B cell (primary cell): ENCODE measurements at regions not wholly inside any gene's neighbourhood (a gene's known extent, or its start where the extent isn't known, plus 50 kb on each side); places are given as distances from the start of the nearest gene placed in this dataset.

Experiments
- ATAC-seq: fragments of 200-7000 bp; cut with Tn5 transposase; one replicate; pipeline ENCODE4 v1.10.0; 2021; ENCODE audit warnings: low read depth, mild to moderate bottlenecking, moderate number of reproducible peaks, moderate library complexity
- CTCF ChIA-PET: fragments of 350-600 bp; sonication (Branson Sonifier 250); formaldehyde crosslinking; loops from one replicate; lab custom pipeline; 2021; ENCODE audit warnings: antibody characterized with exemption, inconsistent platforms; lab: Charles Lee
- POLR2A ChIA-PET: fragments of 350-600 bp; sonication (Branson Sonifier 250); formaldehyde crosslinking; loops from one replicate; lab custom pipeline; 2021; ENCODE audit warnings: antibody characterized with exemption; lab: Charles Lee
- DNase-seq: peaks from one replicate; pipeline ENCODE4 v3.0.0; 2013
- H2AFZ ChIP-seq: 2 replicates; pipeline ENCODE4 v1.6.1; 2012; ENCODE audit warnings: mild to moderate bottlenecking, low read depth, low read length; ENCODE audit not compliant: insufficient read depth, poor library complexity, severe bottlenecking
- H3K27ac ChIP-seq, 2 donors: 1 replicate in 1 of 2; 2 replicates in 1 of 2; pipeline ENCODE4 v1.5.1; 2012 to 2013; ENCODE audit warnings: low read length in 2 of 2, mild to moderate bottlenecking in 2 of 2, moderate library complexity in 1 of 2
- H3K27me3 ChIP-seq, 4 experiments: fragments of 200-600 bp in 1 of 4; sonication (generic) in 1 of 4; replicated peaks in 1 of 4; 1 replicate in 2 of 4; 2 replicates in 2 of 4; pipeline versions ENCODE4 v1.6.1 to v1.7.0; 2013 to 2016; ENCODE audit warnings: low read length in 3 of 4, mild to moderate bottlenecking in 2 of 4, mixed read lengths in 1 of 4, moderate library complexity in 1 of 4; ENCODE audit not compliant: insufficient read depth in 4 of 4, control insufficient read depth in 3 of 4; ENCODE audit errors: control extremely low read depth in 1 of 4
- H3K36me3 ChIP-seq, 2 experiments: replicated peaks in 1 of 2; 1 replicate in 1 of 2; 2 replicates in 1 of 2; pipeline versions ENCODE4 v1.6.1 to v1.7.1; 2013; ENCODE audit warnings: low read length in 1 of 2; ENCODE audit not compliant: insufficient read depth in 2 of 2, control insufficient read depth in 1 of 2; ENCODE audit errors: control extremely low read depth in 1 of 2, extremely low read depth in 1 of 2
- H3K4me1 ChIP-seq, 2 donors: fragments of 200-600 bp in 1 of 2; sonication (generic) in 1 of 2; 1 replicate in 1 of 2; 2 replicates in 1 of 2; pipeline versions ENCODE4 v1.5.1 to v1.6.1; 2013 to 2017; ENCODE audit warnings: low read length in 2 of 2; ENCODE audit not compliant: control insufficient read depth in 2 of 2, insufficient read depth in 2 of 2
- H3K4me2 ChIP-seq: replicated peaks from 2 replicates; pipeline ENCODE3; 2012; ENCODE audit warnings: mild to moderate bottlenecking, low read depth, low read length; ENCODE audit not compliant: poor library complexity, severe bottlenecking
- H3K4me3 ChIP-seq, 5 experiments: fragments of 200-600 bp in 1 of 5; sonication (generic) in 1 of 5; 1 replicate in 3 of 5; 2 replicates in 2 of 5; pipeline versions ENCODE4 v1.5.1 to v1.7.0; 2011 to 2016; ENCODE audit warnings: low read length in 4 of 5, mild to moderate bottlenecking in 4 of 5, low read depth in 2 of 5, control low read depth in 1 of 5, moderate library complexity in 1 of 5; ENCODE audit not compliant: insufficient read depth in 1 of 5; ENCODE audit errors: control extremely low read depth in 1 of 5, extremely low read depth in 1 of 5
- H3K79me2 ChIP-seq: fragments of 200-600 bp; sonication (generic); one replicate; pipeline ENCODE4 v1.6.0; 2016; ENCODE audit warnings: low read length; ENCODE audit not compliant: control insufficient read depth, insufficient read depth
- H3K9ac ChIP-seq: fragments of 200-600 bp; sonication (generic); 2 replicates; pipeline ENCODE4 v1.6.1; 2017; ENCODE audit warnings: mild to moderate bottlenecking, low read length, moderate library complexity
- H3K9me3 ChIP-seq, 3 donors: one replicate each; pipeline versions ENCODE4 v1.6.1 to v1.7.1; 2013; ENCODE audit warnings: low read length in 2 of 3; ENCODE audit not compliant: control insufficient read depth in 2 of 3, insufficient read depth in 1 of 3; ENCODE audit errors: control extremely low read depth in 1 of 3
- H4K20me1 ChIP-seq: 2 replicates; pipeline ENCODE4 v1.6.0; 2012; ENCODE audit warnings: mild to moderate bottlenecking, low read length; ENCODE audit not compliant: insufficient read depth, control insufficient read depth, poor library complexity, severe bottlenecking
- H3K27ac Mint-ChIP-seq: one replicate; pipeline ENCODE4 v1.8.0; 2021; ENCODE audit warnings: mixed read lengths
- H3K27me3 Mint-ChIP-seq: one replicate; pipeline ENCODE4 v1.8.0; 2021; ENCODE audit warnings: mixed read lengths
- H3K4me1 Mint-ChIP-seq: one replicate; pipeline ENCODE4 v1.8.0; 2021; ENCODE audit warnings: mixed read lengths
- H3K4me3 Mint-ChIP-seq: one replicate; pipeline ENCODE4 v1.8.0; 2021; ENCODE audit warnings: mixed read lengths
- H3K9me3 Mint-ChIP-seq: one replicate; pipeline ENCODE4 v1.8.0; 2022; ENCODE audit warnings: mixed read lengths; ENCODE audit not compliant: insufficient read depth
- CTCF ChIP-seq: fragments of 200-600 bp; IDR thresholded peaks from one replicate; pipeline ENCODE4 v1.8.0; 2022; ENCODE audit warnings: antibody characterized with exemption, mild to moderate bottlenecking
- EZH2 ChIP-seq: IDR thresholded peaks from 2 replicates; pipeline ENCODE4 v1.6.1; 2012; ENCODE audit warnings: borderline replicate concordance, low read depth, mild to moderate bottlenecking, moderate library complexity, low read length; ENCODE audit not compliant: insufficient read depth, poor library complexity, severe bottlenecking
- WGBS: methylation state at CpG from one replicate; pipeline ENCODE4 v1.1.5; 2013; ENCODE audit warnings: missing lambda C conversion rate; ENCODE audit not compliant: insufficient coverage; 5-methylcytosine and 5-hydroxymethylcytosine counted together
- intact Hi-C: fragments of 100-400 bp; cut with micrococcal nuclease; formaldehyde crosslinking; loops from one replicate; pipeline ENCODE4 v1.10.0; 2022

GRCh38 chr16:62831235-62831850 is 795.1 kb upstream of the CDH8 start:
- CTCF ChIA-PET = no interaction called here
- intact Hi-C loops = no loop called here

DNA sequence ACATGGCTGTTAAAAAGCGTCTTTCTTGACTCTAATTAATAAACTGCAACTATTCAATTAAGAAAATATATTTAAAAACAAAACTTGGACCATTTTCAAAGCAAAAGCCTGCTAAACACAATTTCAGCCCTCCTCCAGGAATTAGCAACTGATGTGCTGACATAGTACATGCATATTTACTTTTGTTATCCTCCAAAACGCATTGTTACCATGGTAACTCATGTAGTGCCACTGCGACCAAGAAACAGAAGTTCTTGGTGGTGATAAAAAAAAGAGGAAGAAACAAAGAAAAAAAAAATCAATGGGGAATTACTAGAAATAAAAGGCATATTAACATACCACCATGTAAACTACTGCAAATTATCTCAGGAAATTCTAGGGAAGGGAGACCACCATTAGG is 793.4 kb upstream of the CDH8 start:
- intact Hi-C loops = no loop called here
- H3K27ac Mint-ChIP-seq = no peak overlapping the region
- H3K4me3 Mint-ChIP-seq = no peak overlapping the region

More at GRCh38 chr16:62831235-62831850, 795.1 kb upstream of the CDH8 start:
- POLR2A ChIA-PET = no interaction called here
- Histone ChIP-seq H3K9me3 (no peaks in the 10 kb centered on the region), H3K4me3 (no peak overlapping the region), H3K79me2 (no peaks in the 10 kb centered on the region), H3K27me3 (no peaks in the 10 kb centered on the region), H3K36me3 (no peaks in the 10 kb centered on the region), H3K9ac (no peak overlapping the region), H3K4me2 (no peak overlapping the region), H3K27ac (no peak overlapping the region), H2AFZ (no peak overlapping the region), H3K4me1 (no peaks in the 10 kb centered on the region), H4K20me1 (no peaks in the 10 kb centered on the region)
- no peak for TF ChIP-seq CTCF
- ATAC-seq = no peak
- no peak overlapping the region for H3K4me3 Mint-ChIP-seq
- no peaks in the 10 kb centered on the region for H3K4me1 Mint-ChIP-seq
- peaks cover 2% of the 10 kb centered on the region for H3K9me3 Mint-ChIP-seq
- WGBS = no CpG with 5 or more reads among the region's 2 CpGs
- H3K27ac Mint-ChIP-seq = no peak overlapping the region
- no peaks in the 10 kb centered on the region for H3K27me3 Mint-ChIP-seq
- DNase-seq = no peak

More for the DNA sequence above, 793.4 kb upstream of the CDH8 start:
- no peaks in the 10 kb centered on the region for H4K20me1 ChIP-seq
- POLR2A ChIA-PET = no interaction called here
- no peaks in the 10 kb centered on the region for H3K36me3 ChIP-seq
- H2AFZ ChIP-seq = no peak overlapping the region
- no peaks in the 10 kb centered on the region for H3K79me2 ChIP-seq
- no peaks in the 10 kb centered on the region for H3K27me3 ChIP-seq
- no peaks in the 10 kb centered on the region for H3K9me3 ChIP-seq
- H3K4me3 ChIP-seq = no peak overlapping the region
- TF ChIP-seq CTCF = no peak
- TF ChIP-seq EZH2 = no peak
- ATAC-seq (no peak), DNase-seq (no peak)
- Mint-ChIP-seq H3K27me3 (no peaks in the 10 kb centered on the region), H3K4me1 (no peaks in the 10 kb centered on the region), H3K9me3 (peaks cover 2% of the 10 kb centered on the region)
- no peak overlapping the region for H3K9ac ChIP-seq
- no peak overlapping the region for H3K27ac ChIP-seq
- no CpG with 5 or more reads among the region's 3 CpGs for WGBS
- no peaks in the 10 kb centered on the region for H3K4me1 ChIP-seq
- CTCF ChIA-PET = no interaction called here
- no peak overlapping the region for H3K4me2 ChIP-seq
